Naive thymus-derived CD4-positive, alpha-beta T cell (primary cell): ENCODE measurements at regions not wholly inside any gene's neighbourhood (a gene's known extent, or its start where the extent isn't known, plus 50 kb on each side); places are given as distances from the start of the nearest gene placed in this dataset.
"Not testable (repeated sequence)": the region's sequence is repeated elsewhere in the genome, so short reads cannot be mapped to it uniquely, and the experiment has no call there.

ENCODE experiments used
- ATAC-seq: fragments of 150-1000 bp; cut with Tn5 transposase; 2 replicates; pipeline ENCODE4 v1.10.0; 2021; ENCODE audit warnings: mild to moderate bottlenecking, moderate library complexity
- CTCF ChIA-PET: fragments of 350-600 bp; sonication (Branson Sonifier 250); formaldehyde crosslinking; loops from one replicate; lab custom pipeline; 2021; ENCODE audit warnings: antibody characterized with exemption; lab: Charles Lee
- POLR2A ChIA-PET: fragments of 350-600 bp; sonication (Branson Sonifier 250); formaldehyde crosslinking; loops from one replicate; lab custom pipeline; 2021; ENCODE audit warnings: antibody characterized with exemption, inconsistent platforms; lab: Charles Lee
- DNase-seq, 9 donors: peaks; one replicate each; pipeline versions ENCODE4 v3.0.0 to v3.0.0-alpha.2; 2020 to 2022; ENCODE audit warnings: mixed read lengths in 1 of 9
- H3K27ac ChIP-seq: one replicate; pipeline ENCODE4 v1.7.0; 2013; ENCODE audit warnings: mild to moderate bottlenecking, low read depth, low read length, moderate library complexity
- H3K27me3 ChIP-seq, 2 donors: one replicate each; pipeline ENCODE4 v1.7.0; 2013; ENCODE audit warnings: low read length in 2 of 2, mild to moderate bottlenecking in 2 of 2, moderate library complexity in 2 of 2; ENCODE audit not compliant: control insufficient read depth in 2 of 2, insufficient read depth in 2 of 2
- H3K36me3 ChIP-seq, 3 experiments: 1 replicate in 2 of 3; 2 replicates in 1 of 3; pipeline ENCODE4 v1.7.0; 2013; ENCODE audit warnings: low read length in 3 of 3, mild to moderate bottlenecking in 3 of 3, moderate library complexity in 1 of 3; ENCODE audit not compliant: insufficient read depth in 3 of 3, control insufficient read depth in 2 of 3
- H3K4me1 ChIP-seq, 2 donors: one replicate each; pipeline ENCODE4 v1.7.0; 2013; ENCODE audit warnings: low read length in 2 of 2, mild to moderate bottlenecking in 2 of 2, moderate library complexity in 1 of 2; ENCODE audit not compliant: control insufficient read depth in 2 of 2, insufficient read depth in 2 of 2
- H3K4me3 ChIP-seq: 2 replicates; pipeline ENCODE4 v1.7.0; 2013; ENCODE audit warnings: mild to moderate bottlenecking, low read length
- H3K9me3 ChIP-seq, 3 experiments: 1 replicate in 2 of 3; 2 replicates in 1 of 3; pipeline ENCODE4 v1.7.0; 2013; ENCODE audit warnings: low read length in 3 of 3; ENCODE audit not compliant: control insufficient read depth in 2 of 3
- H3K27ac Mint-ChIP-seq, 9 donors: one replicate each; pipeline ENCODE4 v1.8.0; 2020 to 2022; ENCODE audit warnings: mixed read lengths in 9 of 9, mild to moderate bottlenecking in 8 of 9, moderate library complexity in 5 of 9, inconsistent platforms in 2 of 9
- H3K27me3 Mint-ChIP-seq, 5 donors: one replicate each; pipeline ENCODE4 v1.8.0; 2021 to 2022; ENCODE audit warnings: mixed read lengths in 5 of 5, mild to moderate bottlenecking in 1 of 5
- H3K36me3 Mint-ChIP-seq, 5 donors: one replicate each; pipeline ENCODE4 v1.8.0; 2020 to 2022; ENCODE audit warnings: mixed read lengths in 5 of 5, mild to moderate bottlenecking in 3 of 5, inconsistent platforms in 1 of 5
- H3K4me1 Mint-ChIP-seq, 7 donors: one replicate each; pipeline ENCODE4 v1.8.0; 2020 to 2022; ENCODE audit warnings: mixed read lengths in 7 of 7, mild to moderate bottlenecking in 3 of 7, inconsistent platforms in 1 of 7
- H3K4me3 Mint-ChIP-seq, 10 donors: one replicate each; pipeline ENCODE4 v1.8.0; 2020 to 2022; ENCODE audit warnings: mild to moderate bottlenecking in 10 of 10, mixed read lengths in 10 of 10, moderate library complexity in 6 of 10, inconsistent platforms in 2 of 10
- H3K9me3 Mint-ChIP-seq, 11 donors: one replicate each; pipeline ENCODE4 v1.8.0; 2020 to 2022; ENCODE audit warnings: mixed read lengths in 11 of 11, mild to moderate bottlenecking in 4 of 11, inconsistent platforms in 1 of 11, moderate library complexity in 1 of 11
- intact Hi-C, 2 donors: fragments of 100-400 bp; cut with micrococcal nuclease; formaldehyde crosslinking; loops; one replicate each; pipeline ENCODE4 v1.15.1; 2023

- H3K4me1 ChIP-seq, ATAC-seq, H3K9me3 ChIP-seq, H3K27me3 Mint-ChIP-seq, H3K4me1 Mint-ChIP-seq, H3K4me3 ChIP-seq, H3K4me3 Mint-ChIP-seq, H3K36me3 Mint-ChIP-seq, H3K27me3 ChIP-seq, H3K36me3 ChIP-seq, H3K27ac ChIP-seq, H3K27ac Mint-ChIP-seq, POLR2A ChIA-PET, intact Hi-C loops, DNase-seq: not testable (repeated sequence)
- H3K9me3 Mint-ChIP-seq = peaks cover 5 to 83% (median 28%) of the 10 kb centered on the region in 11 donors
- CTCF ChIA-PET = interaction anchor here (0.7 kb wide), 1 partner anchor 31 kb away, joined by 3 read pairs; no protein-coding TSS in a partner anchor
These were observed 142.2 kb upstream of the ZNF722 start for GRCh38 chr7:63856466-63856865.

GRCh38 chr7:63867127-63867526 is 131.5 kb upstream of the ZNF722 start:
- Mint-ChIP-seq H3K4me1 (no peaks in the 10 kb centered on the region), H3K27ac (no peak overlapping the region), H3K27me3 (no peaks in the 10 kb centered on the region), H3K9me3 (peaks cover 4 to 86% (median 47%) of the 10 kb centered on the region in 11 donors), H3K4me3 (no peak overlapping the region), H3K36me3 (peaks cover 0 to 15% (median 0%) of the 10 kb centered on the region in 5 donors)
- intact Hi-C loops = no loop called here
- no peak overlapping the region for H3K4me3 ChIP-seq
- H3K36me3 ChIP-seq = no peaks in the 10 kb centered on the region
- ATAC-seq = no peak
- ChIA-PET POLR2A (no interaction called here), CTCF (no interaction called here)
- peaks cover 0 to 25% (median 6%) of the 10 kb centered on the region in 3 experiments for H3K9me3 ChIP-seq
- H3K27me3 ChIP-seq = no peaks in the 10 kb centered on the region
- H3K27ac ChIP-seq = no peak overlapping the region
- DNase-seq = no peak
- no peaks in the 10 kb centered on the region for H3K4me1 ChIP-seq

DNA sequence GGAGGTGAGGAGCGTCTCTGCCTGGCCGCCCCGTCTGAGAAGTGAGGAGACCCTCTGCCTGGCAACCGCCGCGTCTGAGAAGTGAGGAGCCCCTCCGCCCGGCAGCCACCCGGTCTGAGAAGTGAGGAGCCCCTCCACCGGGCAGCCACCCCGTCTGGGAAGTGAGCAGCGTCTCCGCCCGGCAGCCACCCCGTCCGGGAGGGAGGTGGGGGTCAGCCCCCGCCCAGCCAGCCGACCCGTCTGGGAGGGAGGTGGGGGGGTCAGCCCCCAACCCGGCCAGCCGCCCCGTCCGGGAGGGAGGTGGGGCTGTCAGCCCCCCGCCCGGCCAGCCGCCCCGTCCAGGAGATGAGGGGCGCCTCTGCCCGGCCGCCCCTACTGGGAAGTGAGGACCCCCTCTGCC is 124.4 kb upstream of the ZNF722 start:
- H3K36me3 ChIP-seq, CTCF ChIA-PET, H3K27me3 ChIP-seq, H3K27me3 Mint-ChIP-seq, POLR2A ChIA-PET, intact Hi-C loops, H3K4me1 Mint-ChIP-seq, H3K27ac Mint-ChIP-seq, H3K4me1 ChIP-seq, H3K27ac ChIP-seq, ATAC-seq, H3K4me3 Mint-ChIP-seq, H3K4me3 ChIP-seq, DNase-seq: not testable (repeated sequence)
- H3K9me3 ChIP-seq = peaks cover 5 to 38% (median 11%) of the 10 kb centered on the region in 3 experiments
- peaks cover 0 to 12% (median 6%) of the 10 kb centered on the region in 5 donors for H3K36me3 Mint-ChIP-seq
- H3K9me3 Mint-ChIP-seq = peaks cover 9 to 88% (median 35%) of the 10 kb centered on the region in 11 donors

DNA sequence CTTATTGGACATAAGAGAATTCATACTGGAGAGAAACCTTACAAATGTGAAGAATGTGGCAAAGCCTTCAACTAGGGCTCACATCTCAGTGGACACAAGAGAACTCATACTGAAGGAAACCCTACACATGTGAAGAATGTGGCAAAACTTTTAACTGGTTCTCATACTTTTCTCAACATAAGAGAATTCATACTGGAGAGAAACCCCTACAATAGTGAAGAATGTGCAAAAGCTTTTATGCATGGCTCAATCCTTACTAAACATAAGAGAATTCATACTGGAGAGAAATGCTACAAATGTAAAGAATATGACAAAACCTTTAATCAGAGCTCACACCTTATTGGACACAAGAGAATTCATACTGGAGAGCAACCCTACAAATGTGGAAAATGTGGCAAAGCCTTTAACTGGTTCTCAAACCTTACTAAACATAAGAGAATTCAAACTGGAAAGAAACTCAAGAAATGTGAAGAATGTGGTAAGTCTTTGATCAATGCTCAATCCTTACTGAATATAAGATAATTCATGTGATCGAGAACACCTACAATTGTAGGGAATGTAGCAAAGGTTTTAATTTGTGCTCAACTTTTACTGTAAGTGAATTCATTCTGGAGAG is 121.8 kb upstream of the ZNF722 start:
- peaks cover 19 to 93% (median 56%) of the 10 kb centered on the region in 11 donors for H3K9me3 Mint-ChIP-seq
- ATAC-seq (no peak), DNase-seq (no peak)
- peaks cover 11 to 52% (median 13%) of the 10 kb centered on the region in 3 experiments for H3K9me3 ChIP-seq
- no peak overlapping the region for H3K4me3 Mint-ChIP-seq
- H3K36me3 ChIP-seq = no peaks in the 10 kb centered on the region
- no peaks in the 10 kb centered on the region for H3K27me3 ChIP-seq
- H3K4me1 ChIP-seq = no peaks in the 10 kb centered on the region
- peaks cover 0 to 3% (median 0%) of the 10 kb centered on the region in 5 donors for H3K27me3 Mint-ChIP-seq
- ChIA-PET POLR2A (no interaction called here), CTCF (no interaction called here)
- no peaks in the 10 kb centered on the region for H3K4me1 Mint-ChIP-seq
- peaks cover 0 to 12% (median 11%) of the 10 kb centered on the region in 5 donors for H3K36me3 Mint-ChIP-seq
- H3K4me3 ChIP-seq = no peak overlapping the region
- no peak overlapping the region for H3K27ac ChIP-seq
- no peak overlapping the region for H3K27ac Mint-ChIP-seq
- intact Hi-C loops = no loop called here

DNA sequence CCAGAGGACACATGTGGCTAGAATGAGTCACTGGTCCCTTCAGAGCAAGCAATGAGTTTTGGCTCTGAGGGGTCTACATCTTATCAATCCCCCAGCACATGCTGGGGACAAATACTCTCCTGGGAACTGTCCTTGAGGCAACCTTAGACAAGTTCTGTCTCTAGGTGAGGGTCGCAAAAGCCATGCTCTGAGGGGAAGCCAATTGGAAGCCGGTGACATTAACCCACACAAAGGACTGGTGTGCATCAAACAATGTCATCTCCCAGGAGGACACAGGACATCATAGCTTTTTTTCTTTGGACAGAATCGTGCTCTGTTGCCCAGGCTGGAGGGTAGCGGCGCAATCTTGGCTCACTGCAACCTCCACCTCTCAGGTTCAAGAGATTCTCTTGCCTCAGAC is 111.6 kb upstream of the ZNF722 start:
- Mint-ChIP-seq H3K27me3 (peaks cover 0 to 5% (median under 1%) of the 10 kb centered on the region in 5 donors), H3K9me3 (peaks cover 8 to 95% (median 36%) of the 10 kb centered on the region in 11 donors), H3K27ac (no peak overlapping the region), H3K4me1 (no peaks in the 10 kb centered on the region), H3K4me3 (no peak overlapping the region), H3K36me3 (peaks cover 0 to 15% (median 5%) of the 10 kb centered on the region in 5 donors)
- no peak overlapping the region for H3K27ac ChIP-seq
- ChIA-PET POLR2A (no interaction called here), CTCF (interaction anchor here (0.5 kb wide), 1 partner anchor 30 kb away, joined by 3 read pairs; no protein-coding TSS in a partner anchor)
- intact Hi-C loops = no loop called here
- H3K27me3 ChIP-seq = no peaks in the 10 kb centered on the region
- H3K4me3 ChIP-seq = no peak overlapping the region
- ATAC-seq = no peak
- no peaks in the 10 kb centered on the region for H3K4me1 ChIP-seq
- no peaks in the 10 kb centered on the region for H3K36me3 ChIP-seq
- H3K9me3 ChIP-seq = peaks cover 0 to 74% (median 0%) of the 10 kb centered on the region in 3 experiments
- no peak for DNase-seq

DNA sequence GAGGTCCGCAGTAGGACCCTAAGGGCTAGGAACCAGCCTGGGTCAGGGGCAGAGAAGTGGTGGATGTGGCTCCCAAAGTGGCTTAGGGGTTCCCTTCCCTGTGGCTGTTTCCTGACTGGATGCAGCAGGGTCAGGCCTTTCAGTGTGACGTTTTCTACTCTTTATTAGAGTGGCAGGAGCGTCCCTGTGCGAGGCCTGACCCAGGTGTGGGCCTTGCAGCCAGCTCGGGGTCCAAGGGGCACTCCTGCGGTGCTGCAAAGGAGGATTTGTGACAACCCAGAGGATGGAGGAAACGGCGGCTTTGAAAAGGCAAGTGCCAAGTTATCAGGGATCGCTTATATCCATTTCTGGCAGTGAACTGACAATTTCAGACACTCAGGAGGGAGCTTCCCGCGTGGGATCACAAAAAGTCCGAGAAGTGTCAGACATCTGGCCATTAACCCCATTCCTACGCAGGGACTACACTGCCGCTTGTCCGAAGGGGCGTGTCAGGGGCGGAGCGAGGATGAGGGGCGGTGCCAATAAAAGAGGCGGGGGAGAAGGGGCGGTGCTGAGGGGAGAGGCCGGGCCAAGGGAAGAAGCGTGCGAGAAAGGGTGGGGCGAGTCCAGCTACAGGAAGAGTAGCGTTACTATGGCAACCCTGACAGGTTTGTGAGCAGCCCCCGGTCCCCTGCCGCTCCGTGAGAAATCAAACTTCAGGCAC is 98.8 kb upstream of the ZNF722 start:
- Mint-ChIP-seq H3K4me1 (peaks cover 0 to 22% (median 9%) of the 10 kb centered on the region in 7 donors), H3K27ac (peak overlapping the region; percentile 88 to 99 (median 95)), H3K36me3 (peaks cover 0 to 11% (median 2%) of the 10 kb centered on the region in 5 donors), H3K27me3 (peaks cover 0 to 4% (median 0%) of the 10 kb centered on the region in 5 donors), H3K9me3 (peaks cover 3 to 40% (median 19%) of the 10 kb centered on the region in 11 donors), H3K4me3 (peak overlapping the region; percentile 82 to 100 (median 98))
- intact Hi-C loops = loop anchor here (1.0 to 2.0 kb wide), 11 partner anchors 26 to 1973 kb away; partner anchors contain the start of genes ERV3-1 (in 1 of the 2), VKORC1L1 (in 1 of the 2), ZNF107 (in 1 of the 2) and ZNF138 (in 1 of the 2)
- peak; percentile 88 for ATAC-seq
- Histone ChIP-seq H3K36me3 (no peaks in the 10 kb centered on the region), H3K4me3 (peak overlapping the region; percentile 84), H3K27ac (peak overlapping the region; percentile 89), H3K27me3 (no peaks in the 10 kb centered on the region), H3K9me3 (no peaks in the 10 kb centered on the region), H3K4me1 (no peaks in the 10 kb centered on the region)
- peak; percentile 32 to 89 (median 81) for DNase-seq
- ChIA-PET POLR2A (interaction anchor here (0.8 to 3.1 kb wide), 5 partner anchors 26 to 1107 kb away, joined by 3 to 21 read pairs (median 5); partner anchors contain the start of genes ERV3-1 and ZNF680), CTCF (interaction anchor here (1.5 kb wide), 1 partner anchor 26 kb away, joined by 6 read pairs; no protein-coding TSS in a partner anchor)
